ENCODE measurements at regions not wholly inside any gene's neighbourhood (a gene's known extent, or its start where the extent isn't known, plus 50 kb on each side); places are given as distances from the start of the nearest gene placed in this dataset.

GRCh38 chr22:26904483-26904882 lies 247.1 kb downstream of the MIAT start:
- Histone ChIP-seq H3K79me2 (ENCODE audit: low read length) (no peaks in the 10 kb centered on the region), H3K27ac (ENCODE audit: low read length) (no peak overlapping the region), H3K9me2 (replicated peaks; ENCODE audit: insufficient read depth, low read length) (no peaks in the 10 kb centered on the region), H3K27me3 (replicated peaks; ENCODE audit: insufficient read depth, low read length) (peaks cover 32% of the 10 kb centered on the region), H4K20me1 (ENCODE audit: insufficient read depth, low read length) (no peaks in the 10 kb centered on the region), H3K4me3 (ENCODE audit: low read length) (no peak overlapping the region), H3K4me2 (ENCODE audit: low read depth, low read length) (no peak overlapping the region), H3F3A (ENCODE audit: insufficient read depth, low read length) (no peaks in the 10 kb centered on the region), H3K36me3 (replicated peaks; ENCODE audit: insufficient read depth, low read length) (no peaks in the 10 kb centered on the region), H2AFZ (ENCODE audit: low read length) (no peak overlapping the region), H3K9ac (ENCODE audit: low read length) (no peak overlapping the region), H3K9me3 (replicated peaks; ENCODE audit: insufficient read depth, low read length) (no peaks in the 10 kb centered on the region), H3K4me1 (ENCODE audit: low read length) (no peaks in the 10 kb centered on the region)
- no peak for DNase-seq
- TF ChIP-seq EZH2phosphoT487 (IDR thresholded peaks at IDR 0.05; ENCODE audit: low read length): no peak
- no peak for TF ChIP-seq EZH2 (optimal IDR thresholded peaks at IDR 0.05; ENCODE audit: low read depth, low read length)
- TF ChIP-seq, protein P1, sequence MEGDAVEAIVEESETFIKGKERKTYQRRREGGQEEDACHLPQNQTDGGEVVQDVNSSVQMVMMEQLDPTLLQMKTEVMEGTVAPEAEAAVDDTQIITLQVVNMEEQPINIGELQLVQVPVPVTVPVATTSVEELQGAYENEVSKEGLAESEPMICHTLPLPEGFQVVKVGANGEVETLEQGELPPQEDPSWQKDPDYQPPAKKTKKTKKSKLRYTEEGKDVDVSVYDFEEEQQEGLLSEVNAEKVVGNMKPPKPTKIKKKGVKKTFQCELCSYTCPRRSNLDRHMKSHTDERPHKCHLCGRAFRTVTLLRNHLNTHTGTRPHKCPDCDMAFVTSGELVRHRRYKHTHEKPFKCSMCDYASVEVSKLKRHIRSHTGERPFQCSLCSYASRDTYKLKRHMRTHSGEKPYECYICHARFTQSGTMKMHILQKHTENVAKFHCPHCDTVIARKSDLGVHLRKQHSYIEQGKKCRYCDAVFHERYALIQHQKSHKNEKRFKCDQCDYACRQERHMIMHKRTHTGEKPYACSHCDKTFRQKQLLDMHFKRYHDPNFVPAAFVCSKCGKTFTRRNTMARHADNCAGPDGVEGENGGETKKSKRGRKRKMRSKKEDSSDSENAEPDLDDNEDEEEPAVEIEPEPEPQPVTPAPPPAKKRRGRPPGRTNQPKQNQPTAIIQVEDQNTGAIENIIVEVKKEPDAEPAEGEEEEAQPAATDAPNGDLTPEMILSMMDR (IDR thresholded peaks at IDR 0.05; ENCODE audit: low read length): no peak

- no peaks in the 10 kb centered on the region for H3K79me2 ChIP-seq (ENCODE audit: low read length)
- TF ChIP-seq EZH2phosphoT487 (IDR thresholded peaks at IDR 0.05; ENCODE audit: low read length) (no peak), EZH2 (optimal IDR thresholded peaks at IDR 0.05; ENCODE audit: low read depth, low read length) (no peak)
- TF ChIP-seq, protein P1 (IDR thresholded peaks at IDR 0.05; ENCODE audit: low read length): no peak
- no peak overlapping the region for H3K9ac ChIP-seq (ENCODE audit: low read length)
- no peak overlapping the region for H3K4me3 ChIP-seq (ENCODE audit: low read length)
- no peak overlapping the region for H2AFZ ChIP-seq (ENCODE audit: low read length)
- H4K20me1 ChIP-seq (ENCODE audit: insufficient read depth, low read length): no peaks in the 10 kb centered on the region
- H3K9me2 ChIP-seq (replicated peaks; ENCODE audit: insufficient read depth, low read length): no peaks in the 10 kb centered on the region
- H3K9me3 ChIP-seq (replicated peaks; ENCODE audit: insufficient read depth, low read length): no peaks in the 10 kb centered on the region
- H3K4me1 ChIP-seq (ENCODE audit: low read length): no peaks in the 10 kb centered on the region
- no peaks in the 10 kb centered on the region for H3F3A ChIP-seq (ENCODE audit: insufficient read depth, low read length)
- peaks cover 32% of the 10 kb centered on the region for H3K27me3 ChIP-seq (replicated peaks; ENCODE audit: insufficient read depth, low read length)
- DNase-seq: no peak
- no peaks in the 10 kb centered on the region for H3K36me3 ChIP-seq (replicated peaks; ENCODE audit: insufficient read depth, low read length)
- no peak overlapping the region for H3K27ac ChIP-seq (ENCODE audit: low read length)
- H3K4me2 ChIP-seq (ENCODE audit: low read depth, low read length): no peak overlapping the region
Measured at GRCh38 chr22:26905076-26905475, 247.7 kb downstream of the MIAT start.

DNA sequence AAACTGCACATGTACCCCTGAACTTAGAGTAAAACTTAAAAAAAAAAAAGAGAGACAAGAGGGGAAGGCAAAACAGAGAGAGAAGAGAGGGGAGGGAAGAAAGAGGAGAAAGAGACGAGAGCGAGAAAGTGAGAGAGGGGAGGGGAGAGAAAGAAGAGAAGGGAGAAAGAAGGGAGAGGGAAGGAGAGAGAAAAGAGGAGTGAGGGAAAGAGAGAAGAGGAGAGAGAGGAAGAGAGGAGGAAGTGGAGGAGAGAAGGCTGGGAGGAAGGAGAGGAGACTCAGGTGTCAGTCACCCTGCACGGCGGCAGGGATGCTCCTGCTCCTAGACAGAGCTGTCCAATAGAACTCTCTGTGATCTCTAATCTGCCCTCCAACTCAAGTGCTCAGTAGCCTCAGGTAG lies 248.3 kb downstream of the MIAT start:
- Histone ChIP-seq H2AFZ (ENCODE audit: low read length) (no peak overlapping the region), H3F3A (ENCODE audit: insufficient read depth, low read length) (no peaks in the 10 kb centered on the region), H3K36me3 (replicated peaks; ENCODE audit: insufficient read depth, low read length) (no peaks in the 10 kb centered on the region), H3K4me2 (ENCODE audit: low read depth, low read length) (no peak overlapping the region), H3K9ac (ENCODE audit: low read length) (no peak overlapping the region), H3K27me3 (replicated peaks; ENCODE audit: insufficient read depth, low read length) (peaks cover 30% of the 10 kb centered on the region), H3K27ac (ENCODE audit: low read length) (no peak overlapping the region), H3K79me2 (ENCODE audit: low read length) (no peaks in the 10 kb centered on the region), H3K9me2 (replicated peaks; ENCODE audit: insufficient read depth, low read length) (no peaks in the 10 kb centered on the region), H3K4me3 (ENCODE audit: low read length) (no peak overlapping the region), H3K9me3 (replicated peaks; ENCODE audit: insufficient read depth, low read length) (no peaks in the 10 kb centered on the region), H4K20me1 (ENCODE audit: insufficient read depth, low read length) (no peaks in the 10 kb centered on the region), H3K4me1 (ENCODE audit: low read length) (no peaks in the 10 kb centered on the region)
- TF ChIP-seq EZH2 (optimal IDR thresholded peaks at IDR 0.05; ENCODE audit: low read depth, low read length): no peak
- TF ChIP-seq, protein P1 (IDR thresholded peaks at IDR 0.05; ENCODE audit: low read length): no peak
- TF ChIP-seq EZH2phosphoT487 (IDR thresholded peaks at IDR 0.05; ENCODE audit: low read length): no peak
- DNase-seq: no peak

Data from MM.1S (cell line).